ENCODE measurements at regions not wholly inside any gene's neighbourhood (a gene's known extent, or its start where the extent isn't known, plus 50 kb on each side); places are given as distances from the start of the nearest gene placed in this dataset.

GRCh38 chr4:188511431-188511830 is 372.2 kb downstream of the TRIML1 start:
- no peak for FAIRE-seq
- no peak for TF ChIP-seq POLR2A (IDR thresholded peaks at IDR 0.05; ENCODE audit: low read depth, low read length)
- no peak for TF ChIP-seq POLR2AphosphoS5 (IDR thresholded peaks at IDR 0.05; ENCODE audit: low read depth, low read length)
- no peak for TF ChIP-seq TAF1 (IDR thresholded peaks at IDR 0.05; ENCODE audit: borderline replicate concordance, low read depth, low read length)
- DNase-seq (ENCODE audit: insufficient read length) = no peak

- DNase-seq (ENCODE audit: insufficient read length) = no peak
- no peak for FAIRE-seq
- TF ChIP-seq TAF1 (IDR thresholded peaks at IDR 0.05; ENCODE audit: borderline replicate concordance, low read depth, low read length) (no peak), POLR2A (IDR thresholded peaks at IDR 0.05; ENCODE audit: low read depth, low read length) (no peak), POLR2AphosphoS5 (IDR thresholded peaks at IDR 0.05; ENCODE audit: low read depth, low read length) (no peak)
Measured at GRCh38 chr4:188532751-188533150, 393.5 kb downstream of the TRIML1 start.

- TF ChIP-seq POLR2A (IDR thresholded peaks at IDR 0.05; ENCODE audit: low read depth, low read length) (no peak), POLR2AphosphoS5 (IDR thresholded peaks at IDR 0.05; ENCODE audit: low read depth, low read length) (no peak), TAF1 (IDR thresholded peaks at IDR 0.05; ENCODE audit: borderline replicate concordance, low read depth, low read length) (no peak)
- DNase-seq (ENCODE audit: insufficient read length) (no peak), FAIRE-seq (no peak)
Measured at GRCh38 chr4:188534297-188534696, 395.1 kb downstream of the TRIML1 start.

- no peak for FAIRE-seq
Measured at GRCh38 chr4:188534917-188535316, 395.7 kb downstream of the TRIML1 start.

GRCh38 chr4:188536826-188537225 is 397.6 kb downstream of the TRIML1 start:
- no peak for FAIRE-seq
- TF ChIP-seq POLR2A (IDR thresholded peaks at IDR 0.05; ENCODE audit: low read depth, low read length) (no peak), TAF1 (IDR thresholded peaks at IDR 0.05; ENCODE audit: borderline replicate concordance, low read depth, low read length) (no peak), POLR2AphosphoS5 (IDR thresholded peaks at IDR 0.05; ENCODE audit: low read depth, low read length) (no peak)
- no peak for DNase-seq (ENCODE audit: insufficient read length)

More at GRCh38 chr4:188534917-188535316, 395.7 kb downstream of the TRIML1 start:
- TF ChIP-seq POLR2A (IDR thresholded peaks at IDR 0.05; ENCODE audit: low read depth, low read length) = no peak
- no peak for TF ChIP-seq POLR2AphosphoS5 (IDR thresholded peaks at IDR 0.05; ENCODE audit: low read depth, low read length)
- no peak for DNase-seq (ENCODE audit: insufficient read length)

- no peak for DNase-seq (ENCODE audit: insufficient read length)
- TF ChIP-seq TAF1 (IDR thresholded peaks at IDR 0.05; ENCODE audit: borderline replicate concordance, low read depth, low read length) (no peak), POLR2A (IDR thresholded peaks at IDR 0.05; ENCODE audit: low read depth, low read length) (no peak), POLR2AphosphoS5 (IDR thresholded peaks at IDR 0.05; ENCODE audit: low read depth, low read length) (no peak)
- FAIRE-seq = no peak
Measured at GRCh38 chr4:188550296-188550695, 411.1 kb downstream of the TRIML1 start.

GRCh38 chr4:188551156-188551555 is 411.9 kb downstream of the TRIML1 start:
- FAIRE-seq (no peak), DNase-seq (ENCODE audit: insufficient read length) (no peak)
- no peak for TF ChIP-seq POLR2AphosphoS5 (IDR thresholded peaks at IDR 0.05; ENCODE audit: low read depth, low read length)
- TF ChIP-seq TAF1 (IDR thresholded peaks at IDR 0.05; ENCODE audit: borderline replicate concordance, low read depth, low read length) = no peak
- no peak for TF ChIP-seq POLR2A (IDR thresholded peaks at IDR 0.05; ENCODE audit: low read depth, low read length)

- TF ChIP-seq POLR2AphosphoS5 (IDR thresholded peaks at IDR 0.05; ENCODE audit: low read depth, low read length) (no peak), TAF1 (IDR thresholded peaks at IDR 0.05; ENCODE audit: borderline replicate concordance, low read depth, low read length) (no peak), POLR2A (IDR thresholded peaks at IDR 0.05; ENCODE audit: low read depth, low read length) (no peak)
- FAIRE-seq = no peak
- no peak for DNase-seq (ENCODE audit: insufficient read length)
Measured at GRCh38 chr4:188552741-188553275, 413.6 kb downstream of the TRIML1 start.

- no peak for DNase-seq (ENCODE audit: insufficient read length)
- TF ChIP-seq POLR2AphosphoS5 (IDR thresholded peaks at IDR 0.05; ENCODE audit: low read depth, low read length) = no peak
- no peak for TF ChIP-seq TAF1 (IDR thresholded peaks at IDR 0.05; ENCODE audit: borderline replicate concordance, low read depth, low read length)
- no peak for TF ChIP-seq POLR2A (IDR thresholded peaks at IDR 0.05; ENCODE audit: low read depth, low read length)
- no peak for FAIRE-seq
Measured at GRCh38 chr4:188554413-188554812, 415.2 kb downstream of the TRIML1 start.

- no peak for FAIRE-seq
- no peak for TF ChIP-seq TAF1 (IDR thresholded peaks at IDR 0.05; ENCODE audit: borderline replicate concordance, low read depth, low read length)
- TF ChIP-seq POLR2AphosphoS5 (IDR thresholded peaks at IDR 0.05; ENCODE audit: low read depth, low read length) = no peak
- TF ChIP-seq POLR2A (IDR thresholded peaks at IDR 0.05; ENCODE audit: low read depth, low read length) = no peak
- DNase-seq (ENCODE audit: insufficient read length) = no peak
Measured at GRCh38 chr4:188573104-188573503, 433.9 kb downstream of the TRIML1 start.

GRCh38 chr4:188578657-188579056 is 439.4 kb downstream of the TRIML1 start:
- DNase-seq (ENCODE audit: insufficient read length) = no peak
- TF ChIP-seq POLR2A (IDR thresholded peaks at IDR 0.05; ENCODE audit: low read depth, low read length) (no peak), TAF1 (IDR thresholded peaks at IDR 0.05; ENCODE audit: borderline replicate concordance, low read depth, low read length) (no peak), POLR2AphosphoS5 (IDR thresholded peaks at IDR 0.05; ENCODE audit: low read depth, low read length) (no peak)
- no peak for FAIRE-seq

GRCh38 chr4:188596021-188596420 is 456.8 kb downstream of the TRIML1 start:
- no peak for DNase-seq (ENCODE audit: insufficient read length)
- no peak for FAIRE-seq
- TF ChIP-seq TAF1 (IDR thresholded peaks at IDR 0.05; ENCODE audit: borderline replicate concordance, low read depth, low read length) (no peak), POLR2AphosphoS5 (IDR thresholded peaks at IDR 0.05; ENCODE audit: low read depth, low read length) (no peak), POLR2A (IDR thresholded peaks at IDR 0.05; ENCODE audit: low read depth, low read length) (no peak)

All from GM12892 (cell line).